ENCODE measurements at regions not wholly inside any gene's neighbourhood (a gene's known extent, or its start where the extent isn't known, plus 50 kb on each side); places are given as distances from the start of the nearest gene placed in this dataset.

DNA sequence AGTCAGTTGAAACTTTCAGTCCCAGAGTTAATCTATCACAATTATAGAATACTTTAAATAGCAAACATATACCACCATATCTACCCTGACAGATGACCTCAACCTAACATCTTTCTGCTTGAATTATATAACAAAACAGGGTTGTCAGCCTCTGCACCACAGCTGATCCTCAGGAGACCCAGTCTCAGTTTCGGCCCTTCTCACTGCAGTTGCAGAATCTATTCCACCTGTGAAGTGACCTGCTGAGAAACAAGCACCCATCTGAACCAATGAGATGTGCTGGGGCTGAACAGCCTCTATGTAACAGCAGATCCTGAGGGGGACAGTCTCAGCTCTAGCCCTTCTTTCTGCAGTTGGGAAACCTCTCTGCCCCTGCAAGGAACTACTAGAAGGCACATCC, 567.6 kb downstream of the KCNJ3 start:
- Histone ChIP-seq H3K9me3 (ENCODE audit: control insufficient read depth, insufficient read depth, low read length) (peaks cover 7% of the 10 kb centered on the region; the same call in 1 of the 2 replicates), H3K4me1 (ENCODE audit: control insufficient read depth, low read length) (peaks cover 13% of the 10 kb centered on the region), H3K4me2 (ENCODE audit: low read length) (no peak overlapping the region), H3K36me3 (ENCODE audit: control insufficient read depth, low read length) (peaks cover 4% of the 10 kb centered on the region; the same call in 1 of the 2 replicates), H3K9me2 (replicated peaks; ENCODE audit: control insufficient read depth, low read length) (no peaks in the 10 kb centered on the region), H3K27ac (ENCODE audit: low read depth, low read length) (no peak overlapping the region), H3K4me3 (ENCODE audit: low read length) (no peak overlapping the region), H4K20me1 (ENCODE audit: control insufficient read depth, insufficient read depth, low read depth, low read length) (no peaks in the 10 kb centered on the region), H3K27me3 (ENCODE audit: control insufficient read depth, low read length) (no peaks in the 10 kb centered on the region), H3K79me2 (ENCODE audit: control insufficient read depth, low read length) (no peaks in the 10 kb centered on the region), H3F3A (ENCODE audit: control insufficient read depth, insufficient read depth) (no peaks in the 10 kb centered on the region)
- TF ChIP-seq, protein P1, sequence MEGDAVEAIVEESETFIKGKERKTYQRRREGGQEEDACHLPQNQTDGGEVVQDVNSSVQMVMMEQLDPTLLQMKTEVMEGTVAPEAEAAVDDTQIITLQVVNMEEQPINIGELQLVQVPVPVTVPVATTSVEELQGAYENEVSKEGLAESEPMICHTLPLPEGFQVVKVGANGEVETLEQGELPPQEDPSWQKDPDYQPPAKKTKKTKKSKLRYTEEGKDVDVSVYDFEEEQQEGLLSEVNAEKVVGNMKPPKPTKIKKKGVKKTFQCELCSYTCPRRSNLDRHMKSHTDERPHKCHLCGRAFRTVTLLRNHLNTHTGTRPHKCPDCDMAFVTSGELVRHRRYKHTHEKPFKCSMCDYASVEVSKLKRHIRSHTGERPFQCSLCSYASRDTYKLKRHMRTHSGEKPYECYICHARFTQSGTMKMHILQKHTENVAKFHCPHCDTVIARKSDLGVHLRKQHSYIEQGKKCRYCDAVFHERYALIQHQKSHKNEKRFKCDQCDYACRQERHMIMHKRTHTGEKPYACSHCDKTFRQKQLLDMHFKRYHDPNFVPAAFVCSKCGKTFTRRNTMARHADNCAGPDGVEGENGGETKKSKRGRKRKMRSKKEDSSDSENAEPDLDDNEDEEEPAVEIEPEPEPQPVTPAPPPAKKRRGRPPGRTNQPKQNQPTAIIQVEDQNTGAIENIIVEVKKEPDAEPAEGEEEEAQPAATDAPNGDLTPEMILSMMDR (IDR thresholded peaks at IDR 0.05; ENCODE audit: low read depth, low read length, poor library complexity, severe bottlenecking), result no peak
- TF ChIP-seq EZH2phosphoT487 (IDR thresholded peaks at IDR 0.05; ENCODE audit: borderline replicate concordance, low read length), result no peak

DNA sequence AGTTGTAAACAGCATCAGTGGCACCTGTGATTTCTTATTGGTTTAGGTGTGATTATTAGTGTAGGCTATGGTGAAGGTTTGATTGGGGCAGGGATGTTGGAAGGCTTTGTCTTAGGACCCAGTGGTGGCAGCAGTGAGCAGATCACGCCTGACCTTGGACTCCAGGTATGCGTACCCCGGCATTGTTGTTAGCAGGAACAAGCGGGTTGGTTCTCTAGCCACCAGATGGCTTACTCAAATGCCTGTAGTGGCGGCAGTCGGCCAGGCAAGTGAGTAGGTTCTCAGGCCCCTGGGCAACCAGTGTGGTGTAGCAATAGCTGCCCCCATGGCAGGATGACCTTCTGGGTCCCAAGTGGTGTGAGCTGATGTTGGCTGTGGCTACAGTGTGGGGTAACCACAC, 558.3 kb downstream of the KCNJ3 start:
- H3F3A ChIP-seq (ENCODE audit: control insufficient read depth, insufficient read depth), result no peaks in the 10 kb centered on the region
- no peaks in the 10 kb centered on the region for H3K9me3 ChIP-seq (ENCODE audit: control insufficient read depth, insufficient read depth, low read length)
- H3K4me2 ChIP-seq (ENCODE audit: low read length), result no peak overlapping the region
- TF ChIP-seq, protein P1 (IDR thresholded peaks at IDR 0.05; ENCODE audit: low read depth, low read length, poor library complexity, severe bottlenecking), result no peak
- no peak for TF ChIP-seq EZH2phosphoT487 (IDR thresholded peaks at IDR 0.05; ENCODE audit: borderline replicate concordance, low read length)
- no peak overlapping the region for H3K4me3 ChIP-seq (ENCODE audit: low read length)
- no peaks in the 10 kb centered on the region for H3K27me3 ChIP-seq (ENCODE audit: control insufficient read depth, low read length)
- H3K36me3 ChIP-seq (ENCODE audit: control insufficient read depth, low read length), result no peaks in the 10 kb centered on the region
- no peaks in the 10 kb centered on the region for H4K20me1 ChIP-seq (ENCODE audit: control insufficient read depth, insufficient read depth, low read depth, low read length)
- H3K79me2 ChIP-seq (ENCODE audit: control insufficient read depth, low read length), result no peaks in the 10 kb centered on the region
- H3K4me1 ChIP-seq (ENCODE audit: control insufficient read depth, low read length), result no peaks in the 10 kb centered on the region
- H3K9me2 ChIP-seq (replicated peaks; ENCODE audit: control insufficient read depth, low read length), result no peaks in the 10 kb centered on the region
- H3K27ac ChIP-seq (ENCODE audit: low read depth, low read length), result no peak overlapping the region

DNA sequence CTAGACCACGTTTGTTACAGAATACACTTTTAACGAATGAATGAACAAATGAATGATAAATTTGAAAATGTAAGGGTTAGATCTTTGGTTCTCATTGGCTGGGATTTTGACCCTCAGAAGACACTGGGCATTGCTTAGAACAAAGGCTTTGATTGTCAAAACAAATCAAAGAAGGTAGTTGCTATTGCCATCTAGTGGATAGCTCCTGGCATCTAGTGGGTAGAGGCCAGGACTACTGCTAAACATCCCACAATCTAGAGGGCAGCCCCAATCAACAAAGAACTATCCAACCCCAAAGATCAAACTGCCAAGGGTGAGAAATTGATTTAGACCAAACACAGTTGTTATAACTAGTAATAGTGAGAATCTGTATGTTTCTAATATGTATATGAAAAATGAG, 552.3 kb downstream of the KCNJ3 start:
- Histone ChIP-seq H3K27ac (ENCODE audit: low read depth, low read length) (no peak overlapping the region), H3F3A (ENCODE audit: control insufficient read depth, insufficient read depth) (no peaks in the 10 kb centered on the region), H3K4me1 (ENCODE audit: control insufficient read depth, low read length) (peaks cover 11% of the 10 kb centered on the region), H3K79me2 (ENCODE audit: control insufficient read depth, low read length) (no peaks in the 10 kb centered on the region), H3K9me3 (ENCODE audit: control insufficient read depth, insufficient read depth, low read length) (no peaks in the 10 kb centered on the region), H4K20me1 (ENCODE audit: control insufficient read depth, insufficient read depth, low read depth, low read length) (no peaks in the 10 kb centered on the region), H3K4me3 (ENCODE audit: low read length) (no peak overlapping the region), H3K27me3 (ENCODE audit: control insufficient read depth, low read length) (no peaks in the 10 kb centered on the region), H3K4me2 (ENCODE audit: low read length) (no peak overlapping the region), H3K9me2 (replicated peaks; ENCODE audit: control insufficient read depth, low read length) (no peaks in the 10 kb centered on the region), H3K36me3 (ENCODE audit: control insufficient read depth, low read length) (no peaks in the 10 kb centered on the region)
- no peak for TF ChIP-seq EZH2phosphoT487 (IDR thresholded peaks at IDR 0.05; ENCODE audit: borderline replicate concordance, low read length)
- TF ChIP-seq, protein P1 (IDR thresholded peaks at IDR 0.05; ENCODE audit: low read depth, low read length, poor library complexity, severe bottlenecking), result peak; percentile 53

Data from DOHH2 (cell line).